ENCODE measurements at regions not wholly inside any gene's neighbourhood (a gene's known extent, or its start where the extent isn't known, plus 50 kb on each side); places are given as distances from the start of the nearest gene placed in this dataset.

GRCh38 chr1:96554364-96554763, 167.2 kb upstream of the PTBP2 start:
- TF ChIP-seq CTCF (IDR thresholded peaks at IDR 0.05; ENCODE audit: insufficient read depth, low read length): no peak
- TF ChIP-seq REST (IDR thresholded peaks at IDR 0.05; ENCODE audit: insufficient replicate concordance, low read depth): no peak
- no peak for TF ChIP-seq SPI1 (IDR thresholded peaks at IDR 0.05; ENCODE audit: borderline replicate concordance, low read depth)
